Coronary artery (tissue), 2 donors: ENCODE measurements at regions not wholly inside any gene's neighbourhood (a gene's known extent, or its start where the extent isn't known, plus 50 kb on each side); places are given as distances from the start of the nearest gene placed in this dataset.

Experiments used
- DNase-seq: peaks from one replicate; pipeline ENCODE4 v3.0.0-alpha.2; 2017; ENCODE audit warnings: low spot score
- H3K27ac ChIP-seq, 2 donors: fragments of 200-600 bp; sonication (generic); one replicate each; pipeline ENCODE4 v1.5.1; 2016 to 2019
- H3K4me3 ChIP-seq: fragments of 200-600 bp; sonication (generic); 2 replicates; pipeline ENCODE4 v1.5.1; 2016; ENCODE audit warnings: mild to moderate bottlenecking, moderate library complexity
- CTCF ChIP-seq: fragments of 200-600 bp; sonication (generic); IDR thresholded peaks from one replicate; pipeline ENCODE4 v1.5.1; 2019; ENCODE audit warnings: antibody characterized with exemption

GRCh38 chr14:106199097-106199496 lies 672.7 kb downstream of the TMEM121 start:
- DNase-seq = no peak
- no peak for TF ChIP-seq CTCF

GRCh38 chr14:106200541-106201315 lies 674.3 kb downstream of the TMEM121 start:
- Histone ChIP-seq H3K27ac (no peak overlapping the region), H3K4me3 (no peak overlapping the region)
- TF ChIP-seq CTCF = no peak
- DNase-seq = no peak

More at GRCh38 chr14:106199097-106199496, 672.7 kb downstream of the TMEM121 start:
- Histone ChIP-seq H3K4me3 (no peak overlapping the region), H3K27ac (no peak overlapping the region)

GRCh38 chr14:106201376-106201775 lies 675.0 kb downstream of the TMEM121 start:
- H3K27ac ChIP-seq = no peak overlapping the region
- no peak overlapping the region for H3K4me3 ChIP-seq
- no peak for DNase-seq
- no peak for TF ChIP-seq CTCF

GRCh38 chr14:106203438-106203837 lies 677.1 kb downstream of the TMEM121 start:
- DNase-seq = no peak
- TF ChIP-seq CTCF = no peak
- no peak overlapping the region for H3K4me3 ChIP-seq
- H3K27ac ChIP-seq = no peak overlapping the region

- Histone ChIP-seq H3K27ac (no peak overlapping the region), H3K4me3 (no peak overlapping the region)
- no peak for TF ChIP-seq CTCF
- DNase-seq = no peak
These were observed 677.7 kb downstream of the TMEM121 start for GRCh38 chr14:106204063-106204462.

- no peak overlapping the region for H3K4me3 ChIP-seq
- TF ChIP-seq CTCF = no peak
- no peak overlapping the region for H3K27ac ChIP-seq
- no peak for DNase-seq
These were observed 680.9 kb downstream of the TMEM121 start for GRCh38 chr14:106207316-106207715.

GRCh38 chr14:106208794-106209193 lies 682.4 kb downstream of the TMEM121 start:
- DNase-seq = no peak
- TF ChIP-seq CTCF = no peak
- Histone ChIP-seq H3K27ac (no peak overlapping the region), H3K4me3 (no peak overlapping the region)
